Ectodermal cell (in vitro differentiated cells): ENCODE measurements at regions not wholly inside any gene's neighbourhood (a gene's known extent, or its start where the extent isn't known, plus 50 kb on each side); places are given as distances from the start of the nearest gene placed in this dataset.
A peak's percentile ranks its signal among the peaks of the same experiment; 100 is the strongest.
"Not testable (repeated sequence)": the region's sequence is repeated elsewhere in the genome, so short reads cannot be mapped to it uniquely, and the experiment has no call there.

ENCODE experiments used
- H3K27ac ChIP-seq: 2 replicates; pipeline ENCODE4 v1.7.0; 2013; ENCODE audit warnings: mild to moderate bottlenecking, low read depth, low read length; ENCODE audit not compliant: insufficient read depth, poor library complexity, severe bottlenecking
- H3K27me3 ChIP-seq: 2 replicates; pipeline ENCODE4 v1.7.0; 2013; ENCODE audit warnings: mild to moderate bottlenecking, low read length; ENCODE audit not compliant: insufficient read depth, control insufficient read depth, poor library complexity, severe bottlenecking
- H3K36me3 ChIP-seq: one replicate; pipeline ENCODE4 v1.7.0; 2013; ENCODE audit warnings: low read length; ENCODE audit not compliant: control insufficient read depth, insufficient read depth
- H3K4me1 ChIP-seq: one replicate; pipeline ENCODE4 v1.7.0; 2013; ENCODE audit warnings: low read length; ENCODE audit not compliant: control insufficient read depth, insufficient read depth
- H3K4me3 ChIP-seq: 2 replicates; pipeline ENCODE4 v1.7.0; 2013; ENCODE audit warnings: low read depth, low read length, control low read depth; ENCODE audit not compliant: insufficient read depth
- H3K9me3 ChIP-seq: 2 replicates; pipeline ENCODE4 v1.7.0; 2013; ENCODE audit warnings: mild to moderate bottlenecking, low read length, moderate library complexity; ENCODE audit not compliant: control insufficient read depth
- WGBS, 2 experiments: methylation state at CpG; one replicate each; pipeline ENCODE4 v1.1.7; 2013; ENCODE audit warnings: missing lambda C conversion rate in 2 of 2; 5-methylcytosine and 5-hydroxymethylcytosine counted together

GRCh38 chr4:30553706-30554105, 166.5 kb upstream of the PCDH7 start:
- H3K36me3 ChIP-seq, result no peaks in the 10 kb centered on the region
- H3K9me3 ChIP-seq, result no peaks in the 10 kb centered on the region
- H3K27ac ChIP-seq, result no peak overlapping the region
- H3K27me3 ChIP-seq, result no peaks in the 10 kb centered on the region
- WGBS, 2 experiments, result 92 to 100% methylated on average over 1 of the region's 1 CpG
- no peaks in the 10 kb centered on the region for H3K4me1 ChIP-seq
- no peak overlapping the region for H3K4me3 ChIP-seq

GRCh38 chr4:30555775-30556174, 164.4 kb upstream of the PCDH7 start:
- Histone ChIP-seq H3K27ac (no peak overlapping the region), H3K4me3 (no peak overlapping the region), H3K9me3 (no peaks in the 10 kb centered on the region), H3K27me3 (no peaks in the 10 kb centered on the region), H3K36me3 (no peaks in the 10 kb centered on the region), H3K4me1 (no peaks in the 10 kb centered on the region)
- 93 to 100% methylated on average over 1 of the region's 1 CpG for WGBS, 2 experiments

GRCh38 chr4:30559481-30559880, 160.7 kb upstream of the PCDH7 start:
- H3K4me3 ChIP-seq, result no peak overlapping the region
- H3K4me1 ChIP-seq, result no peaks in the 10 kb centered on the region
- no peak overlapping the region for H3K27ac ChIP-seq
- no peaks in the 10 kb centered on the region for H3K9me3 ChIP-seq
- no peaks in the 10 kb centered on the region for H3K36me3 ChIP-seq
- no peaks in the 10 kb centered on the region for H3K27me3 ChIP-seq
- 92 to 96% methylated on average over 3 of the region's 4 CpGs for WGBS, 2 experiments

GRCh38 chr4:30586850-30587249, 133.3 kb upstream of the PCDH7 start:
- Histone ChIP-seq H3K4me3 (no peak overlapping the region), H3K9me3 (no peaks in the 10 kb centered on the region), H3K27me3 (no peaks in the 10 kb centered on the region), H3K4me1 (no peaks in the 10 kb centered on the region), H3K27ac (no peak overlapping the region), H3K36me3 (no peaks in the 10 kb centered on the region)
- 97% methylated on average over 9 of the region's 9 CpGs for WGBS, 2 experiments

GRCh38 chr4:30589669-30590068, 130.5 kb upstream of the PCDH7 start:
- H3K4me3 ChIP-seq, H3K4me1 ChIP-seq, H3K9me3 ChIP-seq, H3K27ac ChIP-seq, H3K27me3 ChIP-seq, H3K36me3 ChIP-seq: not testable (repeated sequence)
- WGBS, 2 experiments, result 92 to 100% methylated on average over 2 of the region's 3 CpGs

GRCh38 chr4:30600246-30601017, 119.7 kb upstream of the PCDH7 start:
- Histone ChIP-seq H3K27ac (peak overlapping the region; percentile 45), H3K4me3 (no peak overlapping the region), H3K36me3 (no peaks in the 10 kb centered on the region), H3K9me3 (no peaks in the 10 kb centered on the region), H3K4me1 (peaks cover 11% of the 10 kb centered on the region), H3K27me3 (no peaks in the 10 kb centered on the region)
- 39 to 47% methylated on average over 4 to 5 of the region's 5 CpGs for WGBS, 2 experiments

GRCh38 chr4:30601070-30601865, 118.9 kb upstream of the PCDH7 start:
- 89 to 90% methylated on average over 1 to 2 of the region's 3 CpGs for WGBS, 2 experiments
- Histone ChIP-seq H3K4me3 (no peak overlapping the region), H3K36me3 (no peaks in the 10 kb centered on the region), H3K9me3 (no peaks in the 10 kb centered on the region), H3K4me1 (peaks cover 18% of the 10 kb centered on the region), H3K27ac (peak overlapping the region; percentile 67), H3K27me3 (no peaks in the 10 kb centered on the region)

GRCh38 chr4:30605616-30606190, 114.5 kb upstream of the PCDH7 start:
- Histone ChIP-seq H3K36me3 (no peaks in the 10 kb centered on the region), H3K4me3 (no peak overlapping the region), H3K9me3 (no peaks in the 10 kb centered on the region), H3K27ac (no peak overlapping the region), H3K4me1 (peaks cover 15% of the 10 kb centered on the region), H3K27me3 (no peaks in the 10 kb centered on the region)

- Histone ChIP-seq H3K4me1 (peaks cover 8% of the 10 kb centered on the region), H3K27ac (no peak overlapping the region), H3K36me3 (no peaks in the 10 kb centered on the region), H3K4me3 (no peak overlapping the region), H3K27me3 (no peaks in the 10 kb centered on the region), H3K9me3 (peaks cover 2% of the 10 kb centered on the region)
- 100% methylated on average over 1 of the region's 1 CpG for WGBS, 2 experiments
Observed at GRCh38 chr4:30610361-30610760, 109.8 kb upstream of the PCDH7 start.

GRCh38 chr4:30614771-30615170, 105.4 kb upstream of the PCDH7 start:
- no peaks in the 10 kb centered on the region for H3K27me3 ChIP-seq
- no peaks in the 10 kb centered on the region for H3K4me1 ChIP-seq
- no peak overlapping the region for H3K27ac ChIP-seq
- no peaks in the 10 kb centered on the region for H3K36me3 ChIP-seq
- H3K4me3 ChIP-seq, result no peak overlapping the region
- peaks cover 2% of the 10 kb centered on the region for H3K9me3 ChIP-seq
